NCI-H774 (cell line): ENCODE measurements at regions not wholly inside any gene's neighbourhood (a gene's known extent, or its start where the extent isn't known, plus 50 kb on each side); places are given as distances from the start of the nearest gene placed in this dataset.
"Not testable (repeated sequence)": the region's sequence is repeated elsewhere in the genome, so short reads cannot be mapped to it uniquely, and the experiment has no call there.

Source experiments
- DNase-seq: peaks from one replicate; lab custom pipeline; 2025; lab: John Stamatoyannopoulos, UW

DNA sequence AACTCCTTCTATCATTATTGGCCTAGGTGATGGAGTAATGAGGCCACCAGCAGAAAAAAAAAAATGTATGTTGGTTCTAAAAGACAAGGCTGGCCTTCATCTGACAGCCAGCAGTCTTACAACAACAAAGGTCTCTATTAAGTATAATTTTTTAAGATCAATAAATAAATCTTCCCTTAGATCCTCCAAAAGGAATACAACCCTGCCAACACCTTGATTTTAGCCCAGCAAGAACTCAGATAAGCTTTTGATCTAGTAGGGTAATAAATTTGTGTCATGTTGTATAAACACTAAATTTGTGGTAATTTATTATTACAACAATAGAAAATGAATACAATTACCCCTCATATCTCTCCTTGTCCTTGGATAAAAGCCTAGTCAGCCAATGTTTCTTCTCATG, 633.2 kb upstream of the FAM174A start:
- DNase-seq, result no peak

DNA sequence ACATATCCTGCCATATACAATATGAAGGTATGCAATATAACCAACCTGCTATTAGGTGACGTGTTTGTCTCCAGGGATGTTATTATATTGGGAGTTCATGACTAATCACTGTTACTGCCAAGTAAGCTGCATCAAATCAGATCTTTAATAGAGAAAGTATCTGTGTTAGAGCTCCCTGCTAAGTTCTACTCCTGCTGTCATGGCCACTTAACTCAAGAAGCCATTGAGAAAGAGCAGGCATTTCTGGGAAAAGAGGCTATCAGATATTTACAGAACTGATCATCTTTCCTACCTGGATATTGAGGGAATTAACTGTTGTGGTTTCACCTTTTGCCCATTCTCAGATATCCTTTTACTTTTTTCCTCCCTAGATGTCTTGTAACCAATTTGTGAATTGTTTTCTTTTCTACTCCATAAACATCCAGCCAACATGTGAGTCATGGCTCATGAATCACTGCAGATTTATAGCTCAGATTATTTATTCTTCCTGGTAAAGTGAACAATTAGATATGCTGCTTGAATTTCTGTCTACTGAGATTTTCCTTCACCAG, 634.8 kb upstream of the FAM174A start:
- DNase-seq, result no peak

DNA sequence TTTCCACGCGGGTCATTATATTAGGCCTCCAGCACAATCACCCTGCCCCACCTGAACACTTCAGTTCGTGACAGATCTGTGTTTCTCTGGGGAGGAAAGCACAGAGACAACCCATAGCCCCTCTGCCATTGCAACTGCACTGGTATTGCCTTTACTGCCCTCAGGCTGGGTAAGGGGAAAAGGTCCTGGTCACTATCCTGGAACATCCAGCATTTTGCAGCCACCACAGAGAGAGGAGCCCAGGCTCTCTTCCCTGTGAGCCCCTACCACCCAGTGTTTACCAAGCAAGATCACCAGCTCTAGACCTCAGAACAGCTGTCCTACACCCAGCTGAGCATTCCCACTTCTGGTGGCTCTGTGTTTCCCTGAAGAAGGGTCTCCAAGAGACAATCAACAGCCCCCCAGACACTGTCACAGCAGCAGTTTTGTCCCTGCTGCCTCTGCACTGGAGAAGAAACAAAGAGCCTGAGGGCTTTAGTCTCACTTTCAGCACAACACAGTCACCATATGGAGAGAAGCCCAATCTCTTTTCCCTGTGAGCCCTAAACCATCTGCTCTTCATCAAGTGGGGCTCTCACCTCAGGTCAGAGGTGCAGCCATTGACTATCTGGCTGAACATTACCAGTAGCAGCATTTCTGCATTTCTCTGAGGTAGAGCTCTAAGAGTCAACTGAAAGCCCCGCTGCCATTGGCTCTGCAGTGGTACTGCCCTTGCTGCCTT, 655.2 kb upstream of the FAM174A start:
- DNase-seq, result no peak

DNA sequence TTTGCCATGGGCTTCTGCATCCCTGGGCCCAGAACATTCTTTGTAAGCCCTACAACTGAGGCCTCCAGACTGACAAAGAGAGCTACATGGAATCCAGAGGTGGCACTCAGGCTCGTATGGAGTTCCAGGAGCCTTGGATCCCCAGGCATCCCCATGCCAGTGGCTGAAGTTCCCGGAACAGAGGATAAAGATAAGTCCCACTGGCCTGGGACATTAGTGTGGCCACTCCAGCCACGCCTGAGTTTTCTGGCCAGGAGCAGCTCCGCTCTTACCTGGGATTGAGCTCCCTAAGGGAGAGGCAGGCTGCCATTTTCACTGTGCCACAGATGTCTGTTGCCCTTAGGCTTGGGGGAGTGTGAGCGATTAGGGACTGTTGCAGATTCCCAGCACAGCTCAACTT, 656.3 kb upstream of the FAM174A start:
- DNase-seq, result no peak

DNA sequence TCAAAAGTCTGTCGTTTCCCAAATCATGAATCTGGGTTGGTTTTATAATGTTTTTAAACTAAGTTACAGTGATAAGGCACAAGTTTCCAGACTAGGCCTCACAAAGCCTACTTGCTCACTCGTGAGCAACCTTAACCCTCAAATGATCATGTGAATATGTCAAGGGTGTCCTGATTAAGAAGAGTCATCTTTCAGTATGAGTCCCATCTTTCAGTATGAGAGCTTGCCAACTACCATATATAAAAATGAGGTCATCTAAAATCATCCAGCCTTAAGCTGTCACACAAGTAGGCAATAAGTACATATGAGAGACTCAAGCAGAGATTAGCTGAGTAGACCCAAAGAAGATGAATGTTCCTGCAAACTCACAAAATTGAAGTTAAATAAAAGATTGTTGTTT, 668.4 kb upstream of the FAM174A start:
- no peak for DNase-seq

DNA sequence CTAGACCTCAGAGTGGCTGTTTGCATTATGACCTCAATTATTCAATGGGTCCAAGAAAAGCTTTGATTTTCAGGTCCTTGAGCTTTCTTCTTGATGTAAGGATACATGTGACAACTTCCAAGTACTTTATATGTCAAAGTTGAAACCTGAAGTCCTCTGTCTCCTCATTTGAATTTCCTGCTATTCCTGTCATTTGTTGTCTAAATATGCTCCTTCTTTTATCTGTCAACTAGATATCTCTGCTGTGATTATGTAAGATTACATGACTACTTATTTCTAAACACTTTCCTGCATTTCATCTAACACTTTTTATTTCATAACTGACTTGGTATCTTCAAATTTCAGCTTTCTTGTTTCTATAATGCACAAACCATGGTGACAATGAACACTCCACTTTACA, 670.0 kb upstream of the FAM174A start:
- no peak for DNase-seq

DNA sequence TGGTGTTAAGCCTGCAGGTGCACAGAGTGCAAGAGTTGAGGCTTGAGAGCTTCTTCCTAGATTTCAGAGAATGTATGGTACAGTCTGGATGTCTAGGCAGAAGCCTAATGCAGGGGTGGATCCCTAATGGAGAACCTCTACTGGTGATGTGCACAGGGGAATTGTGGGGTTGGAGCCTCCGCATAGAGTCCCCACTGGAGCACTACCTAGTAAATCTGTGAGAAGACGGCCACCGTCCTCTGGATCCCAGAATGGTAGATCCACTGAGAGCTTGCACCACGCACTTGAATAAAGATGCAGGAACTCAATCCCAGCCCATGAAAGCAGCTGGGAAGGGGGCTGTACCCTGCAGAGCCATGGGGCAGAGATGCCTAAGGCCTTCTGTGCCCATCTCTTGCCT, 699.4 kb upstream of the FAM174A start:
- DNase-seq, result no peak

DNA sequence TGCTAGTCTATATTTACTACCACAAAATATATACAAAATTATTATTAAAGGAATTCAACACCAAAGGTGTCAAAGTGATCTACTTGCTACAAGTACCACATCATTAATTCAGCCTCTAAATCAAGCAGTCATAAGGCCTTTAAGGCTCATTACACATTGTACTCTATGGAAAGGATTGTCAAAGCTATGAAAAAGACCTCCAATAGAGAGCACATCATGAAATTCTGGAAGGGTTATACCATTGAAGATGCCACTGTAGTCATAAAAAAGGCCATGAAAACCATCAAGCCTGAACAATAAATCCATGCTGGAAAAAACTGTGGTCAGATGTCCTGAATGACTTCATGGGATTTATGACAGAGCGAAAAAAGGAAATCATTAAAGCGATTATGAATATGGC, 708.0 kb upstream of the FAM174A start:
- DNase-seq, result no peak

DNA sequence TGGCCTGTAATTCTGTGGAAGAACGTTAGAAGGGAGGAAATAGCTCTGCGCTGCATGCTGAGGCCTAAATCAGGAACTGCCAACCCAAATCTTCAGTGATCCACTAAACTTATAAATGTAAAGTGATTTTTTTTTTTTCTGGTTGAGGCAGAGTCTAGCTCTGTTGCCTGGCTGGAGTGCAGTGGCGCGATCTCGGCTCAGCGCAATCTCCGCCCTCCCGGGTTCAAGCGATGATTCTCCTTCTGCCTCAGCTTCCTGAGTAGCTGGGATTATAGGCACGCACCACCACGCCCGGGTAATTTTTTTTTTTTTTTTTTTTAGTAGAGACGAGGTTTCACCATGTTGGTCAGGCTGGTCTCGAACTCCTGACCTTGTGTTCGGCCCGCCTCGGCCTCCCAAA, 717.4 kb upstream of the FAM174A start:
- no peak for DNase-seq

DNA sequence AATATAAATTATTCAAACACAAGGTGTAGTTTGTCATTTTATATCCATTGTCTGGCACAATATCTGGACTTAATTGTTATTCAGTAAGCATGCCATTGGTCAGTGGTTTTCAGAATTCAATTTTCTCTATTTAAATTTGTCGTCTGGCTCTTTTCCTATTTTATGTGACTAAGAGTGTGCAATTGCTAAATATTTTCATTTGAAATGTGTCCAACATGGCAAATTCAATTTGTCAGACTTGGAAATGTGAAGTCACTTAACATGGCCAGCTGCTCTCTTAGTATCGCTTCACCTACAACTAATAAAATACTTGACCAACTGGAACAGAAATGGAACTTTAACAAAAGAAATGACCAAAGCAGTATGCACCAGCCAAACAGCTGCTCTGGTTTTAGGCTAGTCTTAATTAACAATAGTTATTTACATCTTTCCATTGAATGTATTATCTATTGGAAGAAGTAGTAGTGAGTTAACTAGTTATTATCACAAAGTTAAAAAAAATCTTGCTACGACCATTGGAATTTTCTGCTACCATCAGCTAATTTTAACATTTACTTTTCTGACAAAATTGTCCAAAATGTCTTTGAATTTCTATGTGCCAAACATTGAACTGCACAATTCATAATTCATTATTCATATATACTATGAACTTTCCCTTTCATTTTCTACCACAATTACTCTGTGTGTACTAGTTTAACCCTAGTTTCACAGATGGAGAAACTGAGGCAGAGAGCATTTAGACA, 720.7 kb upstream of the FAM174A start:
- DNase-seq, result no peak

DNA sequence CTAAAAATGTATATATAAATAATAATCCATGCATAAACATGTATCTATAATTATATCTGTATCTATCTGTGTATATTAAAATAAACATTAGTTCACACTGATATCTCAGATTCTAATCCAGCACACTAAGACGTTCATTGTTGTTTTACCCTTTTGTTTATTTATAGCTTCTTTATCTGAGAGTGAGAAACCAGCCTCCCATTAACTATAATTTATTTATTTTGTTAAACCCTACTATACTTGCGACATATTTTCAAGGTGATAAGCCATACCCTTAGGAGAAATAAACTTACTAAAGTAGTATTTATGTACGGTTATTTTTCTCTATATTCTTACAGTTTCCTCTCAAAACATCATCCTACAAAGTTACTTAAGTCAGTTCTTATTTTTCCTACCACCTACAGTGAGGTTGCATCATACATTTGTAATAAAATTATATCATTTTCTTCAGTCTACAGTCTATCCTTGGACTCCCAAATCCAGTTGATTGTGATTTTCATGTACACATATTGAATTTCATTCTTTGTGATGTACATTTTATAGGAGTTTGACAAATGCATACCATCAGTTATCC, 726.4 kb upstream of the FAM174A start:
- no peak for DNase-seq

DNA sequence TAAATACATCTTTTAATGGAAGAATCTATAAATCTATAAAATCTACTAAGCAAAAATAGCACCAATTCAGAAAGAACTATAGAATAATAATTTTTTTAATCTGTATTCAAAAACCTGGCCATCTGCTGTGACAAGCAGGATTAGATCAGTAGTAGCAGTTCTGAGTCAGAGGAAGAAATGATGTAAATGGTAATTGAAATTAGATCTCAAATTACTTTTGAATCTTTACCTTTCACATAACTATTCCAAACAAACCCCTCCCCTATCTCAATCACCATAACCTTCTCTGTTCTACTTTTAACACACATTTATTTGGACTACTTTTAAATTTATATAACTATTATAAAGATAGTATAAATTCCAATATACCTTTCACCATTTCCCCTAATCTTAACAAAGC, 727.8 kb upstream of the FAM174A start:
- no peak for DNase-seq

DNA sequence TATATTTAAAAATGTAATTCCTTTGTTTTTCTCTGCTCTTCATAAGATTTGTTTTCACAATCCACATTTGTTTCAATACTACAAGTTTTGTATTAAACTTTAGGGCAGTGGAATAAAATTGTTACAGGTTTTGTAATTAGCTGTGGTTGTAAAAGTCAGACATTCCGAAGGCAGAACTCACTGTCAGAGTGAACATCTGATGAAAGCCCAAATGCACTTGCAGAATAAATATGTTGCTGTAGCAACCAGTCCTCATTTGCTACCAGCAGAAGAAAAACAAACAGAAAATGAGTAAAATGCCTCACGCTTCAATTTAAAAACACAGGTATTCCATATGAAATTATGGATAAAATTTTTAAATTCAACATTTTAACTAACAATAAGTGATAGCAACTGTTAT, 740.1 kb upstream of the FAM174A start:
- peak; percentile 19 for DNase-seq

DNA sequence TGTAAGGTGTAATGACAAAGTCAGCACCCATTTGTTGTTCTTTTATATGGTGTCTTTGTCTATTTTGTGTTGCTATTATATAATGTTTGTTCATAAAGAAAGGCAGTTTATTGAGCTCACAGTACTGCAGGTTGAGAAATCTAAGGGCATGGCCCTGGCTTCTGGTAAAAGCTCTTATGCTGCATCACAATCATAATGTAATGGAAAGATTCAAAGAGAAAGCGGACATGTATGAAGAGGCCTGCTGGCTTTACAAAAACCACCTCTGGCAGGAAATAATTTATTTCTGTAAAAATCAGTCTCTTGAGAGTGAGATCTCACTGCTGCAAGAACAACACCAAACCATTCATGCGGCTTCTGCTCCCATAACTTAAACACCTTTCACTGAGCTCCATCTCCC, 746.7 kb upstream of the FAM174A start:
- DNase-seq, result no peak

DNA sequence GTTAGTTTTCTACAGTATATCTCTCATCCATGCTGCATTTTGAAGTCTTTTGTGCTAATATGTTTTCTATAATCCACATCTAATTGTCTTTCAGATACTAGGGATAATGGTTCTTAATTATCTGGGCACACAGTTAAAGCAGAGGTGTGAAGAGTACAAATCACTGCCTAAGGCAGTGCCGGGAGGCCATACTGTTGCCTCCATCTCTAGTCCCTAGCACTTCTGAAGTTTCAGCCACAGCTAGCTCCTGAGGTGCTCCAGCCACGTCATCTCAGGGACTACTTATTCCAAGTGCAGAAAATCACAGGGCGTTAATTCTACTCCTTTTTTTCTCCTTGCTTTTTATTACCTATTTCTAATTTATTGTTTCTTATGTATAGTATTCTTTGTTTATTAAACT, 760.0 kb upstream of the FAM174A start:
- no peak for DNase-seq

DNA sequence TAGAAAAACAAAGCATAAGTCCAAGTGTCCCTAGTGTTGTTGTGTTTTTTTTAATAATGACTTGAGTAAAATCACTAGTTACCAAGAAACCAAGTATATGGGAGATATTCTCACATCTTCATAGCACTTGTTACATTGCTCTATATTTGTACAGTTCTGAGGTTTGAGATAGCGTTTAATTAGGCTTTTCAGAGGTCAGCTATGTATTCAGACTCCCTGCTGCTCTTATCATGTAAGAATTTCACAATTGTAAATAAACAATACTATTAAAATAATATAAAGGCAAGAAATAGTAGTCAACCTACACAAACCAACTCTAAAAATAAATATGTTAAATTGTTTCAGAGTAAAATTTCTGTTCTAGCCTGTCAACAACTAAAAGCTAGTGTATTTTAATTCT, 761.9 kb upstream of the FAM174A start:
- no peak for DNase-seq

DNA sequence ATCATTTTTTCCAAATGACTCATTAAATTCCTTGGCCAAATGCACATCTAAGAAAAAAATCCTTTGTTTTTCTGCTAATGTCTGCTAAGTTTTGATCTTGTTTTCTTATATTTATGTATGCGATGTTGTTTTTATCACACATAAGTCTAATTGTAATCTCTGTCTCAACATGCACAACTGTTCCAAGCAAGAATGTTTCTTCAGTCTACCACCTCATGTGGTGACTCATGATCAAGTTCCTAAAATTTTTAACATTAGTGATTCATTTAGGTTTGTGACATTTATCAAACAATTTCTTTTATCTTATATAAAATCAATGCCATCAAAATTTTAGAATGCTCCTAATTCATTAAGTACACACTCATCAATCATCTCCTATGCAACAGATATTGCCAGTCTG, 763.9 kb upstream of the FAM174A start:
- no peak for DNase-seq

DNA sequence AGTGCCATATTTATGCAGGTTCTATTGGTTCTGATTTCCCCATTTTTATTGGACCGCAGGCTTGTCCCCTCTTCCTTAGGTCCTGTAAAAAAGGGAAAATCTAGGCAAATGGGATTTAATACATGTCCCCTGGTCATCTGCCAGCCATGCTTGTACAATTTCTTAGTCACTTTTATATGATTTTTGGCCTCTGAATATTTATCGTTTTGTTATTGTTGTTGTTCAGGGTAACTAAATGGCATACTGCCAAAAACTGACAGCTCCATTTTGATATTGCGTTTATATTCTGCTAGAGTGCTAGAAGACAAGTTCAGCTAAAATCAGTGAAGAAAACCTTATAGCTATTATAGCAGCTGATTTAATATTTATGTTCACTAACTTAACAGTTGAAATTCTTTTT, 770.2 kb upstream of the FAM174A start:
- no peak for DNase-seq

DNA sequence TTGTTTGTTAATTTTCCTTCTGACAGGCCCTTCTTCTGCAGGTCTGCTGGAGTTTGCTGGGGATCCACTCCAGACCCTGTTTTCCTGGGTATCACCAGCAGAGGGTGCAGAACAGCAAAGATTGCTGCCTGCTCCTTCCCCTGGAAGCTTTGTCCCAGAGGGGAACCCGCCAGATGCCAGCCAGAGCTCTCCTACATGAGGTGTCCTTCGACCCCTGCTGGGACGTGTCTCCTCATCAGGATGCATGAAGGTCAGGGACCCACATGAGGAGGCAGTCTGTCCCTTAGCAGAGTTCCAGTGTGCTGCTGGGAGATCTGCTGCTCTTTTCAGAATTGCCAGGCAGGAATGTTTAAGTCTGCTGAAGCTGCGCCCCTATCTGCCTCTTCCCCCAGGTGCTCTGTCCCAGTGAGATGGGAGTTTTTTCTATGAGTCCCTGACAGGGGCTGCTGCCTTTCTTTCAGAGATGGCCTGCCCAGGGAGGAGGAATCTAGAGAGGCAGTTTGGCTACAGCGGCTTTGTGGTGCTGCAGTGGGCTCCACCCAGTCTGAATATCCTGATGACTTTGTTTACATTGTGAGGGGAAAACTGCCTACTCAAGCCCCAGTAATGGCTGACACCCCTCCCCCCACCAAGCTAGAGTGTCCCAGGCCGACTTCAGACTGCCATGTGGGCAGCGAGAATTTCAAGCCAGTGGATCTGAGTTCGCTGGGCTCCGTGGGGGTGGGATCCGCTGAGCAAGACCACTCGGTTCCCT, 772.0 kb upstream of the FAM174A start:
- DNase-seq, result no peak

DNA sequence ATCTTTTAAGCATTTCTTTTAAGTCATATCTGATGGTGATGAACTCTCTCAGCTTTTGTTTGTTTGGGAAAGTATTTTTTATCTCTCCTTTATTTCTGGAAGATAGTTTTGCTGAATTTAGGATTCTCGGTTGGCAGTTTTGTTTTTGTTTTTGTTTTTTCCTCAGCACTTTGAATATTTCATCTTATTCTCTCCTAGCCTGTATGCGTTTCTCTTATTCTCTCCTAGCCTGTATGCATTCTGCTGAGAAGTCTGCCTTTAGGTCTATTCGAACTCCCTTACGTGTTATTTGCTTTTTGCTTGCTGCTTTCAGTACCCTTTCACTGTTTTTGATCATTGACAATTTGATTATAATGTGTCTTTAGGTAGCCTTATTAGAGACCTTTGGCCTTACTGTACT, 787.8 kb upstream of the FAM174A start:
- DNase-seq, result no peak

DNA sequence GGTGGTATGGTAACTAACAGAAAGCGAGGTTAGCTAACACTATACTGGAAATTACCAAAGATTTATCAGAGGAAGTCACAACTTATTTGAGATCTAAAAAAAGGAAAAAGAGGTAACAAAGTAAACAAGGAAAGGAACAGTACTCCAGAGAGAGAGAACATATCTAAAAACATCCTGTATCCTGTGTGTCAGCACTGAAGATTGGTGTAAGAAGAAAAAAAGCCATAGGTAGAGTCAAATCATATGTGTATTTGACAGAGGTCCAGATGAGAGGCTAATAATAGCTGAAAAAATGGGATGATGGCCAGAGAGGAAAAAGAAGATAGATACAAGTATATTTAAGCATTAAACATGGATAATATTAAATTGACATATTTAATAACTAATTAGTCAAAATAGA, 802.0 kb upstream of the FAM174A start:
- not testable (repeated sequence) for DNase-seq

DNA sequence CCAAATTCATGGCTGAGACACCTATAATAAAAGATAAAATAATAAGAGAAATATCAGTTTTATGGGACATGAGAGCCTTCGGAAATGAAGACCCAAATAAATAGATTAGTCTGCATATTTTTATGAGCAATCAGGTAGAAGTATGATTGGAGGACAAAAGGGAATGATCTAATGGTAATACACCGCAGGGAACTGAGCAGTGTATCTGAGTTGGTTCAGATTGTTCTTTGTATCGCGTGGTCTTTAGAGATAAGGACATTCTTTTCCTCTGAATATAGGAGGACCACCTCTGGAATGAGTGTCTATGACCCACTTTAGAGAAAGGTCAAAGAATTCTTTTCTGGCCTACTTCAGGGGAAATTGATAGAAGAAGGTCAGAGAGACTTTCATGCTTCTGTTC, 801.8 kb upstream of the CHD1 start:
- DNase-seq, result not testable (repeated sequence)
